ENCODE measurements at regions not wholly inside any gene's neighbourhood (a gene's known extent, or its start where the extent isn't known, plus 50 kb on each side); places are given as distances from the start of the nearest gene placed in this dataset.

GRCh38 chr21:15624646-15625045, 105.1 kb upstream of the USP25 start:
- TF ChIP-seq SIN3A (IDR thresholded peaks at IDR 0.05; ENCODE audit: borderline replicate concordance, insufficient read depth, low read depth, low read length) (no peak), POLR2AphosphoS5 (IDR thresholded peaks at IDR 0.05; ENCODE audit: low read depth, low read length) (no peak), CTCF (IDR thresholded peaks at IDR 0.05) (no peak), REST (IDR thresholded peaks at IDR 0.05; ENCODE audit: insufficient read depth in 1 of 2, low read depth in 2 of 2, low read length in 1 of 2) (no peak)

Data from Panc1 (cell line).